GM18951 (cell line): ENCODE measurements at regions not wholly inside any gene's neighbourhood (a gene's known extent, or its start where the extent isn't known, plus 50 kb on each side); places are given as distances from the start of the nearest gene placed in this dataset.

ENCODE experiments used
- POLR2A ChIP-seq: IDR thresholded peaks from 4 replicates; pipeline ENCODE4 v1.6.1; 2011; ENCODE audit warnings: mild to moderate bottlenecking; ENCODE audit not compliant: insufficient read length, insufficient read depth; ENCODE audit errors: extremely low read depth
- in situ Hi-C: fragments of 300-500 bp; cut with MboI; formaldehyde crosslinking; loops from one replicate; pipeline ENCODE4 v1.12.0; 2022; ENCODE audit warnings: low sequenced_read_pairs, mixed read lengths, inconsistent platforms; ENCODE audit not compliant: unreplicated experiment

DNA sequence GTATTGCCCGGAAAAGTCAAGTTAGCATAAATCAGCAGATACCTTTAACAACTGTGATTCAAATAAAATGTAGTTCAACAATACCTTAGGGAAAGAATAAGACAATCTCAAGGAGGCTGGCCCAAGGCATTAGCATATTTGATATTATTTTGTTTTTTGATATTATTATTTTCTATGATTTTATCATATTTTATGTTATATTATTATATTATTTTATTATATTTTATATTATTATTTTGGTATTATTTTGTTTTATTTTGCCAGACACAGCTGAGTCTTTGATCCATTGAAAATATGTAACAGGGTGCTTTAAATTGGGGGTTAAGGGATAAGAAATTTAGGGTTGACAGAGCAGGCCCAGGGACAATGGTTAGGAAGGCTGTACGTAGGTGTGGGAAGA, 607.9 kb upstream of the USP15 start:
- in situ Hi-C loops = no loop called here
- TF ChIP-seq POLR2A = no peak

DNA sequence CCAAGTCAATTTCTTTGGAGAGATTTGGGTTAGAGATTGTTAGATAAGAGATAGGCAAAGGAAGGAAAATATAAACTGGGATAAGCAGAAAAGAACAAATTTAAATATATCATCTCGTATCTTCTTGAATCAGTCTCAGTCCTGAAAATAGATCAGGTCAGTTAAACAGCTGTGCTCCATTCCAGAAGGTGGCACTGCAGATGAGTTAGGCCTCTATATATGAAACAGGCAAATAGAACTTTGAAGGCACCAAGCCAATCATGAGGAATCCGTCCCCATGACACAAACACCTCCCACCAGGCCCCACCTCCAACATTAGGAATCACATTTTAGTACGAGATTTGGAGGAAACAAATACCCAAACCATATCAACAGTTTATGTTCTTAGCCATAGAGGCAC, 605.5 kb upstream of the USP15 start:
- in situ Hi-C loops = no loop called here
- no peak for TF ChIP-seq POLR2A

DNA sequence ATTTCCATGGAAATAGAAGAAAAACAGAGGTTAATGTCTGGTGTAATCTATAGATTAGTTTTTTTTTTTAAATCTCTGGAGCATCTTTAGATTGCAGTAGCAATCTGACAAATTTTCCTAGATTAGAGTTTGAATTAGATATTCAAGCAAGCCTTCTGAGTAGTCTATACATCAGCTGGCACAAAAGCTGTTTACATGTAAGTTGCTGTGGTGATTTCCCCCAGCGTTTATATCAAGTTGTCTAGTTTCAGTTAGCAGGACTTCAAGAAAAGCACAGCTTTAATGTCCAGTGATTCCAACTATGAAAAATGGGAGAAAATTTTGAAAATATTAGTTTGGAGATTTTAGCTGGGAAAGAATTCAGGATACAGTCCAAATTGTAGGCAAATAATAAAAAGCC, 605.0 kb upstream of the USP15 start:
- in situ Hi-C loops = no loop called here
- TF ChIP-seq POLR2A = no peak

- TF ChIP-seq POLR2A = no peak
- in situ Hi-C loops = no loop called here
Observed at GRCh38 chr12:61667676-61668075, 592.5 kb upstream of the USP15 start.

DNA sequence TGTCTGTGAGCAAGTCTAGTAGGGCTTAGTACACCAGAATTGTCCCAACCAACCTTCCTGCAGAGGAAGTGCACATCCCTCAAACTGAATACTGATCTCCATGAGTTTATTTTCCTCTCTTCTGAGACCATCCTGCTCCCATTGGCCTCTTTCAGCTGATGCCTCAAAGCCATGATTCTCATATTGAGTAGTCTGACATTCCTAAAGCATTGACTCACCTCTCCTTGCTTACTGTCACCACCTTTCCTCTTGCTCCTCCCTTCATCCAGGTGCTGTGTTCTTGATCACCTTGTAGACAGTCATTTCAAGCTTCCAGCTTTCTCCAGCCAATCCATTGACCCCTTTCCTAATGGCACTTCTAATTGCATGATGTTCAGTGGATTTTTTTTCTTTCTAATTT, 583.7 kb upstream of the USP15 start:
- no peak for TF ChIP-seq POLR2A
- in situ Hi-C loops = no loop called here

GRCh38 chr12:61687407-61687806, 572.8 kb upstream of the USP15 start:
- in situ Hi-C loops = no loop called here
- TF ChIP-seq POLR2A = no peak

GRCh38 chr12:61694214-61694613, 566.0 kb upstream of the USP15 start:
- in situ Hi-C loops = no loop called here
- no peak for TF ChIP-seq POLR2A

DNA sequence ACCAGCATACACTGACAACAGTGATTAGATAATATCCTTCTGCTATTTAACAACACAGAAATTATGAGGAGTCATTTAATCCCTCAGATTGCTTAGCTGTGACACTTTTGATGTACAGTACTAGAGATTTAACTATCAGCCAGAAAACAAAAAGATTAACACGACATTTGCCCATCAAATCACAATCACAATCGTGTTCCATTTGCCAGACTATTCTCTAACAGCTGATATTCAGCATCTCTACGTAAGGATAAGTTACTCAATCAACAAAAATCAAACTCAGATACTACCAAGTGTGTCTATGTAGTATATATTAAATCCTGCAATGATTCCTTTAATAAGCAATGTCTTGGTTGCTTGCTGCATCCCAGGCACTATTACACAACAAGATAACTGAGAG, 558.7 kb upstream of the USP15 start:
- in situ Hi-C loops = no loop called here
- no peak for TF ChIP-seq POLR2A

DNA sequence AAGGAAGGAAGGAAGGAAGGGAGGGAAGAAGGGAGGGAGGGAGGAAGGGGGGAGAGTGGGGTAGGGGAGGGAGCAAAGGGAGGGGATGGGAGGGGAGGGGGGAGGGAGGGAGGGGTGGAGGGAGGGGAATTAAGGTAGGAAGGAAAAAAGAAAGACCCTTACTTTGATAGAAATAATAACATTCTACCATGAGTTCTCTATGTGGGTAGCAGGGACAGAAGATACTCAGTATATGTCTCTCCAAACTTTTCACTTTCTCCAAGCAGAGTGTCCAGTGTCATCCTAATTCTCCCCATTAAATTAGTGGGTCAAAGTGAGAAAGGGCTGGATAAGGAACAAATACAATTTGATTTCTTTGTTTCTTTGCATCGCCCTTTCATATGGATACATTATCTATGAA, 553.4 kb upstream of the USP15 start:
- in situ Hi-C loops = no loop called here
- no peak for TF ChIP-seq POLR2A

DNA sequence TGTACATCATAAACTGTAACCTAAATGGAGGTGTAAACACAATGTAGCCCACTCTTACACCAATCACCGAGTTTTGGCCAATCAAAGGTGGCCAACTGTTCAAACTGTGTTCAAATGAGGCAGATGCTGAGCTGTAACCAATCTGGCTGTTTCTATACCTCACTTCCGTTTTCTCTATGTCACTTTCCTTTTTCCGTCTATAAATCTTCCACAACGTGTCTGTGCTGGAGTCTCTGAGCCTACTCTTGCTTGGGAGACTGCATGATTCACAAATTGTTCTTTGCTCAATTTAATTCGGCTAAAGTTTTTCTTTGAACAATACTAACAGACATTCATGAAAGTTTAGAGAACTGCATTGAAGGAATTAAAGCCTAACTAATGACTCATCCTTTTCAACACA, 547.1 kb upstream of the USP15 start:
- in situ Hi-C loops = no loop called here
- no peak for TF ChIP-seq POLR2A

DNA sequence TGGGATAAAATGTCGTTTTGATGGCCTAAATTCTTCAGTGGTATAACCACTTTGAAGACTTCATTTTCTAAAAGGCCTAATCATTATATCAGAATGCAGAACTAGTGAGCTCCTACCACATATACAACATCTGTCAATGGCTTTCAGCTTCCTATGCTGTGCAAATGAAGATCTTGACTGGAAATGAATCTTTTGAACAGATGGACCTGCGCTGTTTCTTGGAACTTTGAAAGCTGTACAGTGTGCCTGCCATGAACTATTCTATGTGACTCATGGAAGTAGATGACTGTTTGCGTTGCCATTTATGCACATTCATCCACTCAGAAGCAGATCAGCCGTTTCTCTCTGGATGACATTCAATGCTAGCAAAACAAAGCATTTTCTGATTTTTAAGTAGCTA, 542.2 kb upstream of the USP15 start:
- TF ChIP-seq POLR2A = no peak
- in situ Hi-C loops = no loop called here

DNA sequence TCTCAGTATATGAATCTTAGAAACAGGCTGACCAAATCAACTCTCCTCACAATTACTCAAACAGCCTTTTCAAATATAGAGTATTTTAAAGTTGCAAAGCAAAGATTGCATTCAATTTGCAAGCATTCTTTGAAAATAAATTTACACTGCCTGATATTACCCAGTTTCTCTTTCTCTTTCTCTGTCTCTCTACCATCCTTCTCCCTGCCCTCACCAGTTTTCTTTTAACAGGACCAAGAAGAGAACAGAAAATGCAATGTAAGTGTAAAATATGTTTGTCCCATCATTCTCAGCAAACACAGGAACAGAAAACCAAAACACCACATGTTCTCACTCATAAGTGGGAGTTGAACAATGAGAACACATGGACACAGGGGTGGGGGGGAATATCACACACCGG, 520.3 kb upstream of the USP15 start:
- in situ Hi-C loops = no loop called here
- no peak for TF ChIP-seq POLR2A

GRCh38 chr12:61750604-61751003, 509.6 kb upstream of the USP15 start:
- in situ Hi-C loops = no loop called here
- TF ChIP-seq POLR2A = no peak

- in situ Hi-C loops = no loop called here
- TF ChIP-seq POLR2A = no peak
Observed at GRCh38 chr12:61754214-61754613, 506.0 kb upstream of the USP15 start.

GRCh38 chr12:61757831-61758505, 502.2 kb upstream of the USP15 start:
- in situ Hi-C loops = no loop called here

More at GRCh38 chr12:61757831-61758505, 502.2 kb upstream of the USP15 start:
- no peak for TF ChIP-seq POLR2A
